ENCODE measurements at regions not wholly inside any gene's neighbourhood (a gene's known extent, or its start where the extent isn't known, plus 50 kb on each side); places are given as distances from the start of the nearest gene placed in this dataset.

- peak; percentile 72 for DNase-seq (ENCODE audit: low read depth, low spot score)
Observed at GRCh38 chr12:28104903-28105864, 85.1 kb upstream of the CCDC91 start.

- DNase-seq (ENCODE audit: low read depth, low spot score): peak; percentile 38
Observed at GRCh38 chr12:28107679-28108078, 82.6 kb upstream of the CCDC91 start.

- peak; percentile 73 for DNase-seq (ENCODE audit: low read depth, low spot score)
Observed at GRCh38 chr12:28108599-28108998, 81.7 kb upstream of the CCDC91 start.

GRCh38 chr12:28110329-28110728 is 79.9 kb upstream of the CCDC91 start:
- no peak for DNase-seq (ENCODE audit: low read depth, low spot score)

- DNase-seq (ENCODE audit: low read depth, low spot score): peak; percentile 23
Observed at GRCh38 chr12:28114488-28114887, 75.8 kb upstream of the CCDC91 start.

GRCh38 chr12:28121433-28121832 is 68.8 kb upstream of the CCDC91 start:
- no peak for DNase-seq (ENCODE audit: low read depth, low spot score)

GRCh38 chr12:28121899-28122655 is 68.2 kb upstream of the CCDC91 start:
- DNase-seq (ENCODE audit: low read depth, low spot score): no peak

GRCh38 chr12:28122756-28123155 is 67.5 kb upstream of the CCDC91 start:
- DNase-seq (ENCODE audit: low read depth, low spot score): no peak

GRCh38 chr12:28127455-28127854 is 62.8 kb upstream of the CCDC91 start:
- DNase-seq (ENCODE audit: low read depth, low spot score): no peak

GRCh38 chr12:28129031-28129430 is 61.2 kb upstream of the CCDC91 start:
- no peak for DNase-seq (ENCODE audit: low read depth, low spot score)

GRCh38 chr12:28130234-28130624 is 60.0 kb upstream of the CCDC91 start:
- DNase-seq (ENCODE audit: low read depth, low spot score): no peak

GRCh38 chr12:28130625-28131598 is 59.3 kb upstream of the CCDC91 start:
- peak; percentile 97 for DNase-seq (ENCODE audit: low read depth, low spot score)

GRCh38 chr12:28132398-28132797 is 57.9 kb upstream of the CCDC91 start:
- no peak for DNase-seq (ENCODE audit: low read depth, low spot score)

- DNase-seq (ENCODE audit: low read depth, low spot score): no peak
Observed at GRCh38 chr12:28135801-28136439, 54.3 kb upstream of the CCDC91 start.

- DNase-seq (ENCODE audit: low read depth, low spot score): no peak
Observed at GRCh38 chr12:28137414-28137813, 52.8 kb upstream of the CCDC91 start.

- DNase-seq (ENCODE audit: low read depth, low spot score): no peak
Observed at GRCh38 chr12:28140404-28140803, 49.9 kb upstream of the CCDC91 start.
